Coronary artery (tissue), 2 donors: ENCODE measurements at regions not wholly inside any gene's neighbourhood (a gene's known extent, or its start where the extent isn't known, plus 50 kb on each side); places are given as distances from the start of the nearest gene placed in this dataset.

Experiments
- DNase-seq: peaks from one replicate; pipeline ENCODE4 v3.0.0-alpha.2; 2017; ENCODE audit warnings: low spot score
- H3K27ac ChIP-seq, 2 donors: fragments of 200-600 bp; sonication (generic); one replicate each; pipeline ENCODE4 v1.5.1; 2016 to 2019
- H3K4me3 ChIP-seq: fragments of 200-600 bp; sonication (generic); 2 replicates; pipeline ENCODE4 v1.5.1; 2016; ENCODE audit warnings: mild to moderate bottlenecking, moderate library complexity
- CTCF ChIP-seq: fragments of 200-600 bp; sonication (generic); IDR thresholded peaks from one replicate; pipeline ENCODE4 v1.5.1; 2019; ENCODE audit warnings: antibody characterized with exemption

GRCh38 chr12:45621703-45622102 is 107.8 kb upstream of the ARID2 start:
- Histone ChIP-seq H3K27ac (no peak overlapping the region), H3K4me3 (no peak overlapping the region)
- no peak for TF ChIP-seq CTCF
- DNase-seq, result no peak

GRCh38 chr12:45622210-45622937 is 107.1 kb upstream of the ARID2 start:
- no peak overlapping the region for H3K4me3 ChIP-seq
- H3K27ac ChIP-seq, result no peak overlapping the region
- no peak for TF ChIP-seq CTCF
- DNase-seq, result no peak

- DNase-seq, result no peak
- Histone ChIP-seq H3K27ac (no peak overlapping the region), H3K4me3 (no peak overlapping the region)
- no peak for TF ChIP-seq CTCF
Observed at GRCh38 chr12:45623221-45623620, 106.3 kb upstream of the ARID2 start.

- no peak for TF ChIP-seq CTCF
- H3K4me3 ChIP-seq, result no peak overlapping the region
- no peak overlapping the region for H3K27ac ChIP-seq
- DNase-seq, result no peak
Observed at GRCh38 chr12:45623940-45624339, 105.6 kb upstream of the ARID2 start.

GRCh38 chr12:45626965-45627364 is 102.5 kb upstream of the ARID2 start:
- no peak overlapping the region for H3K27ac ChIP-seq
- no peak for DNase-seq
- no peak for TF ChIP-seq CTCF
- no peak overlapping the region for H3K4me3 ChIP-seq

- no peak for TF ChIP-seq CTCF
- no peak for DNase-seq
- H3K27ac ChIP-seq, result no peak overlapping the region
- no peak overlapping the region for H3K4me3 ChIP-seq
Observed at GRCh38 chr12:45627407-45628069, 102.0 kb upstream of the ARID2 start.

- DNase-seq, result no peak
- no peak overlapping the region for H3K4me3 ChIP-seq
- no peak overlapping the region for H3K27ac ChIP-seq
- no peak for TF ChIP-seq CTCF
Observed at GRCh38 chr12:45629292-45629691, 100.2 kb upstream of the ARID2 start.
